GM18951 (cell line): ENCODE measurements at regions not wholly inside any gene's neighbourhood (a gene's known extent, or its start where the extent isn't known, plus 50 kb on each side); places are given as distances from the start of the nearest gene placed in this dataset.
"Not testable (repeated sequence)": the region's sequence is repeated elsewhere in the genome, so short reads cannot be mapped to it uniquely, and the experiment has no call there.

Source experiments
- POLR2A ChIP-seq: IDR thresholded peaks from 4 replicates; pipeline ENCODE4 v1.6.1; 2011; ENCODE audit warnings: mild to moderate bottlenecking; ENCODE audit not compliant: insufficient read length, insufficient read depth; ENCODE audit errors: extremely low read depth
- in situ Hi-C: fragments of 300-500 bp; cut with MboI; formaldehyde crosslinking; loops from one replicate; pipeline ENCODE4 v1.12.0; 2022; ENCODE audit warnings: low sequenced_read_pairs, mixed read lengths, inconsistent platforms; ENCODE audit not compliant: unreplicated experiment

GRCh38 chr9:1880038-1880565 lies 135.0 kb upstream of the SMARCA2 start:
- no peak for TF ChIP-seq POLR2A
- in situ Hi-C loops, result no loop called here

GRCh38 chr9:1881708-1882295 lies 133.3 kb upstream of the SMARCA2 start:
- in situ Hi-C loops, result no loop called here

GRCh38 chr9:1882711-1883403 lies 132.3 kb upstream of the SMARCA2 start:
- no peak for TF ChIP-seq POLR2A

More at GRCh38 chr9:1881708-1882295, 133.3 kb upstream of the SMARCA2 start:
- no peak for TF ChIP-seq POLR2A

GRCh38 chr9:1890201-1890600 lies 124.9 kb upstream of the SMARCA2 start:
- no peak for TF ChIP-seq POLR2A
- in situ Hi-C loops, result no loop called here

More at GRCh38 chr9:1882711-1883403, 132.3 kb upstream of the SMARCA2 start:
- in situ Hi-C loops, result no loop called here

GRCh38 chr9:1890816-1891215 lies 124.3 kb upstream of the SMARCA2 start:
- in situ Hi-C loops, result no loop called here
- no peak for TF ChIP-seq POLR2A

- in situ Hi-C loops, result not testable (repeated sequence)
Measured at GRCh38 chr9:1903080-1903704, 112.0 kb upstream of the SMARCA2 start.

GRCh38 chr9:1907465-1907864 lies 107.7 kb upstream of the SMARCA2 start:
- in situ Hi-C loops, result no loop called here
- no peak for TF ChIP-seq POLR2A

GRCh38 chr9:1909322-1909721 lies 105.8 kb upstream of the SMARCA2 start:
- TF ChIP-seq POLR2A, result no peak
- in situ Hi-C loops, result no loop called here

GRCh38 chr9:1910269-1910811 lies 104.8 kb upstream of the SMARCA2 start:
- no peak for TF ChIP-seq POLR2A
- in situ Hi-C loops, result no loop called here

GRCh38 chr9:1913631-1914330 lies 101.4 kb upstream of the SMARCA2 start:
- in situ Hi-C loops, result no loop called here

GRCh38 chr9:1916095-1916494 lies 99.1 kb upstream of the SMARCA2 start:
- no peak for TF ChIP-seq POLR2A
- in situ Hi-C loops, result no loop called here

More at GRCh38 chr9:1913631-1914330, 101.4 kb upstream of the SMARCA2 start:
- no peak for TF ChIP-seq POLR2A

- TF ChIP-seq POLR2A, result no peak
- in situ Hi-C loops, result no loop called here
Measured at GRCh38 chr9:1916655-1917054, 98.5 kb upstream of the SMARCA2 start.

- in situ Hi-C loops, result no loop called here
Measured at GRCh38 chr9:1917396-1917935, 97.7 kb upstream of the SMARCA2 start.

More at GRCh38 chr9:1917396-1917935, 97.7 kb upstream of the SMARCA2 start:
- TF ChIP-seq POLR2A, result no peak
